Thoracic aorta (tissue), 2 donors: ENCODE measurements at regions not wholly inside any gene's neighbourhood (a gene's known extent, or its start where the extent isn't known, plus 50 kb on each side); places are given as distances from the start of the nearest gene placed in this dataset.

Experiments
- ATAC-seq: fragments of 150-250 bp; one replicate; pipeline ENCODE4 v1.8.0; 2017; ENCODE audit warnings: low read depth; ENCODE audit not compliant: insufficient number of reproducible peaks, low FRiP score
- DNase-seq: peaks from one replicate; pipeline ENCODE4 v3.0.0-alpha.2; 2020; ENCODE audit warnings: low spot score
- H3K27ac ChIP-seq, 2 donors: fragments of 200-600 bp; sonication (generic); 1 replicate in 1 of 2; 2 replicates in 1 of 2; pipeline ENCODE4 v1.5.1; 2016; ENCODE audit warnings: mild to moderate bottlenecking in 2 of 2, moderate library complexity in 2 of 2
- H3K27me3 ChIP-seq: fragments of 200-600 bp; sonication (generic); replicated peaks from 2 replicates; pipeline ENCODE4 v1.6.0; 2016; ENCODE audit warnings: mild to moderate bottlenecking; ENCODE audit not compliant: insufficient read depth
- H3K36me3 ChIP-seq: fragments of 200-600 bp; sonication (generic); one replicate; pipeline ENCODE4 v1.5.1; 2016
- H3K4me1 ChIP-seq, 2 donors: fragments of 200-600 bp; sonication (generic); 1 replicate in 1 of 2; 2 replicates in 1 of 2; pipeline versions ENCODE4 v1.5.1 to v1.6.0; 2016; ENCODE audit warnings: low read depth in 2 of 2, mild to moderate bottlenecking in 1 of 2; ENCODE audit not compliant: control insufficient read depth in 1 of 2
- H3K4me3 ChIP-seq: fragments of 200-600 bp; sonication (generic); 2 replicates; pipeline ENCODE4 v1.5.1; 2016; ENCODE audit warnings: mild to moderate bottlenecking
- H3K9me3 ChIP-seq: fragments of 200-600 bp; sonication (generic); 2 replicates; pipeline ENCODE4 v1.5.1; 2016
- TF ChIP-seq, protein P1 (sequence below): fragments of 200-600 bp; sonication (generic); IDR thresholded peaks from one replicate; pipeline ENCODE4 v1.5.1; 2019; ENCODE audit warnings: antibody characterized with exemption

DNA sequence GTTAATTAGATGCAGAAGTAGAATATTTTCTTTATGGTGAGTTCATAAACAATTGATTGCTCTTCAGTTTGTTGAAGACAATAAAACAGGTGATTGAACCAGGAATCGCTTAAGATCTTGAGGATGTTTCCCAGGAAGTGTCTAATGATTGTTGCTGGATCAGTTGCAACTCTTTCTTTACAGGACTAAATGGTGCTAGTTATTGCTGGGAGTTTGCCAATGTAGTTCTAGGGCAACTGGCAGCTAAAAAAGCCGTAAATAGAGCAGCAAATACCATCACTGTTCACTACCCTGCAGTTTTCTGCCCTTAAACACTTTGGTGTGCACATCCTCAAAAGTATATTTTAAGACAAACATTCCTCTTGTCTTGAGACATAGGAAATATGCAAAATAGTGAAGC is 119.2 kb upstream of the ANK3 start:
- Histone ChIP-seq H3K4me1 (peaks cover 0 to 7% of the 10 kb centered on the region in 2 donors), H3K27me3 (no peaks in the 10 kb centered on the region), H3K4me3 (no peak overlapping the region), H3K9me3 (no peaks in the 10 kb centered on the region), H3K36me3 (no peaks in the 10 kb centered on the region), H3K27ac (no peak overlapping the region)
- no peak for DNase-seq
- TF ChIP-seq, protein P1, sequence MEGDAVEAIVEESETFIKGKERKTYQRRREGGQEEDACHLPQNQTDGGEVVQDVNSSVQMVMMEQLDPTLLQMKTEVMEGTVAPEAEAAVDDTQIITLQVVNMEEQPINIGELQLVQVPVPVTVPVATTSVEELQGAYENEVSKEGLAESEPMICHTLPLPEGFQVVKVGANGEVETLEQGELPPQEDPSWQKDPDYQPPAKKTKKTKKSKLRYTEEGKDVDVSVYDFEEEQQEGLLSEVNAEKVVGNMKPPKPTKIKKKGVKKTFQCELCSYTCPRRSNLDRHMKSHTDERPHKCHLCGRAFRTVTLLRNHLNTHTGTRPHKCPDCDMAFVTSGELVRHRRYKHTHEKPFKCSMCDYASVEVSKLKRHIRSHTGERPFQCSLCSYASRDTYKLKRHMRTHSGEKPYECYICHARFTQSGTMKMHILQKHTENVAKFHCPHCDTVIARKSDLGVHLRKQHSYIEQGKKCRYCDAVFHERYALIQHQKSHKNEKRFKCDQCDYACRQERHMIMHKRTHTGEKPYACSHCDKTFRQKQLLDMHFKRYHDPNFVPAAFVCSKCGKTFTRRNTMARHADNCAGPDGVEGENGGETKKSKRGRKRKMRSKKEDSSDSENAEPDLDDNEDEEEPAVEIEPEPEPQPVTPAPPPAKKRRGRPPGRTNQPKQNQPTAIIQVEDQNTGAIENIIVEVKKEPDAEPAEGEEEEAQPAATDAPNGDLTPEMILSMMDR, result no peak
- no peak for ATAC-seq

DNA sequence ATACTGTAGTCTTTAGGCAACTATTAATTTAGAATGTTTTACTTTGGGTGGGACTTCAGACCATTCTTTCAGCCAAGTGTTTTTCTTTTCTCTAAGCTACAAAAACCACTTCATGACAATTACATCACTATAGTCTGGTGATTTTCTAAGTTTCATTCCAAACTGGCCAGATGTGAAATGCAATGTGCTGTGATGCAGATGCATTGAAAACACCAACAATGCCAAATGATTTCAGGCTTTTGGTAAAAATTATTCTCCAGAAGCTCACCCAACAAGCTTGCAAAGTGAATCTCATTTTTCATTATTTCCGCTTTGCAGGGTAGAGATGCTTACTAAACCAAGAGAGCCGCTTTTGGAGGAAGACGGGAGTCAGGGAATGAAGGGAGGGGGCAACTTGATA is 118.4 kb upstream of the ANK3 start:
- DNase-seq (no peak), ATAC-seq (no peak)
- Histone ChIP-seq H3K36me3 (no peaks in the 10 kb centered on the region), H3K4me3 (no peak overlapping the region), H3K27ac (no peak overlapping the region), H3K9me3 (no peaks in the 10 kb centered on the region), H3K4me1 (peaks cover 0 to 7% of the 10 kb centered on the region in 2 donors), H3K27me3 (no peaks in the 10 kb centered on the region)
- TF ChIP-seq, protein P1, result no peak

DNA sequence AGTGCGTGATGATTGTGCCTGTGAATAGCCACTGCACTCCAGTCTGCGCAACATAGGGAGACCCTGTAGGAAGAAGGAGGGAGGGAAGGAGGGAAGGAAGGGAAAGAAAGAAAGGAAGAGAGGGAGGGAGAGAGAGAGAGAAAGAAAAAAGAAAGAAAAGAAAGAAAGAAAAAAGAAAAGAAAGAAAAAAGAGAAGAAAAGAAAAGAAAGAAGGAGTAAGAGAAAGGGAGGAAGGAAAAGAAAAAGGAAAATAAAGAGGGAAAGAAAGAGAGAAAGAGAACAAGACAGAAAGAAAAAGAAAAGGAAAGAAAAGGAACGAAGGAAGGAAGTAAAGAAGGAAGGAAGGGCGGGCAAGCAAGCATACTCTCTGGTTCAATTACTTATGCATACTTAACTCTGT is 112.9 kb upstream of the ANK3 start:
- no peak overlapping the region for H3K27ac ChIP-seq
- TF ChIP-seq, protein P1, result no peak
- H3K4me3 ChIP-seq, result no peak overlapping the region
- H3K4me1 ChIP-seq, result no peaks in the 10 kb centered on the region
- no peaks in the 10 kb centered on the region for H3K36me3 ChIP-seq
- H3K9me3 ChIP-seq, result no peaks in the 10 kb centered on the region
- no peak for ATAC-seq
- no peaks in the 10 kb centered on the region for H3K27me3 ChIP-seq
- no peak for DNase-seq

DNA sequence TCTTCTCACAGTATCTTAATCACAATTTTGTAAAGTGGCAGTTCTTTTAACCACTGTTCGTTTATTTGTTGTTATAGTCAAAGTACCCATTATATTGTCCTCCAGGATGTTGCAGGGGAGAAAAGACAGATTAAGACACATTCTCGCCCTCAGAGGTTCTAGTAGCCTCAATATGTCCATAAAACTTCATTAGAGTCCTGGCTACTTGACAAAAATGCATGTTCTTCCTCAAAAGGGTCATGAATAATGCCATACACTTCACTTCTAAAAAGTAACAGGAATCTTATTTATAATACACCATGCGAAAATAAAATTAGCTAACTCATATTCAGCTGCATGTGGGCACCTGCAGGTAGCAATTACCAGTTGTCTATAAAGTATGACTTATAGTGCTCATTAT is 109.3 kb upstream of the ANK3 start:
- Histone ChIP-seq H3K9me3 (no peaks in the 10 kb centered on the region), H3K4me3 (no peak overlapping the region), H3K36me3 (no peaks in the 10 kb centered on the region), H3K27ac (no peak overlapping the region), H3K27me3 (no peaks in the 10 kb centered on the region), H3K4me1 (no peaks in the 10 kb centered on the region)
- ATAC-seq, result no peak
- TF ChIP-seq, protein P1, result no peak
- DNase-seq, result no peak

DNA sequence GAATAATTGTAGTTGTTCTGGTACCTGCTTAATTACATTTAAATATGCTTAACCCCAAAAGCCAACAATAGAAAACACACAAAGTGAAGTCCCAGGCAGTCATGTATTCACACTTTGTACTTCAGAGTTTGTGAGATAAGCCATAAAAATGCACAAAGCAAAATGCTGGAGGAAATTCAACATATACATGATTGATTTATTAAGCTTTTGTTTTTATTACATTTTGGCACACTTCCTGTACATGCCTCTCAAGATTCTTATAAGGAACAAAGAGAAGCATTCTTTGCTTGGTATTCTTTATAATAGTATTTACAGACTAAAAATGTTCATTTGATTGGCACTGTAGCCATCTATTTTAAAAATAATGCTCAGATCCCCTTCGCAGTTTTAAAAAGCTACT is 107.7 kb upstream of the ANK3 start:
- TF ChIP-seq, protein P1, result no peak
- Histone ChIP-seq H3K36me3 (no peaks in the 10 kb centered on the region), H3K27ac (no peak overlapping the region), H3K4me1 (no peaks in the 10 kb centered on the region), H3K9me3 (no peaks in the 10 kb centered on the region), H3K4me3 (no peak overlapping the region), H3K27me3 (no peaks in the 10 kb centered on the region)
- no peak for ATAC-seq
- DNase-seq, result no peak
